Muscle of leg (tissue), 3 donors: ENCODE measurements at regions not wholly inside any gene's neighbourhood (a gene's known extent, or its start where the extent isn't known, plus 50 kb on each side); places are given as distances from the start of the nearest gene placed in this dataset.

ENCODE experiments used
- DNase-seq: peaks from one replicate; pipeline ENCODE4 v3.0.0; 2013
- H3K27ac ChIP-seq: one replicate; pipeline ENCODE4 v1.5.1; 2013; ENCODE audit warnings: mild to moderate bottlenecking, low read length, control low read depth
- H3K27me3 ChIP-seq: one replicate; pipeline ENCODE4 v1.6.1; 2013; ENCODE audit warnings: low read length; ENCODE audit not compliant: control insufficient read depth, insufficient read depth
- H3K36me3 ChIP-seq: one replicate; pipeline ENCODE4 v1.6.1; 2013; ENCODE audit warnings: low read length; ENCODE audit not compliant: control insufficient read depth, insufficient read depth
- H3K4me1 ChIP-seq: one replicate; pipeline ENCODE4 v1.6.1; 2013; ENCODE audit warnings: low read length; ENCODE audit not compliant: control insufficient read depth, insufficient read depth
- H3K4me3 ChIP-seq: one replicate; pipeline ENCODE4 v1.5.1; 2013; ENCODE audit warnings: low read length, control low read depth
- H3K9me3 ChIP-seq: replicated peaks from 2 replicates; pipeline ENCODE4 v1.6.1; 2013; ENCODE audit warnings: low read depth, low read length; ENCODE audit not compliant: control insufficient read depth
- WGBS: methylation state at CpG from one replicate; pipeline ENCODE4 v1.1.5; 2013; ENCODE audit warnings: missing lambda C conversion rate; ENCODE audit not compliant: insufficient coverage; 5-methylcytosine and 5-hydroxymethylcytosine counted together

- no peaks in the 10 kb centered on the region for H3K27me3 ChIP-seq
- no peaks in the 10 kb centered on the region for H3K4me1 ChIP-seq
- H3K27ac ChIP-seq, result no peak overlapping the region
- H3K4me3 ChIP-seq, result no peak overlapping the region
- no peak for DNase-seq
- no peaks in the 10 kb centered on the region for H3K36me3 ChIP-seq
- WGBS, result 71% methylated on average over 4 of the region's 5 CpGs
- no peaks in the 10 kb centered on the region for H3K9me3 ChIP-seq
Measured at GRCh38 chr16:17831330-17831729, 360.6 kb upstream of the XYLT1 start.

DNA sequence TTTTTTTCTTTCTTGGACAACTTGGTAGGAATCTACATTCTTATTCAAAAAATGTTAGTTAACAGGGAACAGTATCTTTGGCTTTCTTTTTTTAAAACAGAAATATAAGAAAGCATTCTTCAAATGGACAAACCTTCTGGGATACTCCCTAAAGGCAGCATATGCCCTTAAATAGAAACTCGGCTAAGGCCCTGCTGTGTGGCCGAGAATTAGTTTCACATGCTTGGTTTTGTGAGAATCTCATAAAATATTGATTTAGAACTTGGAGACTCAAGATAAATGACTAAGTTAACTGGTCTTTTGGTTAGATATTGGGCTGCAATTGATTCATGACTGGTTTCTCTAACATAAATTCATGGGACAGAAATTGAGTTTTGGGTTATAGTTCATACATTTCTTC is 359.9 kb upstream of the XYLT1 start:
- no peaks in the 10 kb centered on the region for H3K4me1 ChIP-seq
- H3K27ac ChIP-seq, result no peak overlapping the region
- H3K4me3 ChIP-seq, result no peak overlapping the region
- no peaks in the 10 kb centered on the region for H3K27me3 ChIP-seq
- H3K36me3 ChIP-seq, result no peaks in the 10 kb centered on the region
- no peak for DNase-seq
- no CpG with 5 or more reads among the region's 2 CpGs for WGBS
- no peaks in the 10 kb centered on the region for H3K9me3 ChIP-seq

DNA sequence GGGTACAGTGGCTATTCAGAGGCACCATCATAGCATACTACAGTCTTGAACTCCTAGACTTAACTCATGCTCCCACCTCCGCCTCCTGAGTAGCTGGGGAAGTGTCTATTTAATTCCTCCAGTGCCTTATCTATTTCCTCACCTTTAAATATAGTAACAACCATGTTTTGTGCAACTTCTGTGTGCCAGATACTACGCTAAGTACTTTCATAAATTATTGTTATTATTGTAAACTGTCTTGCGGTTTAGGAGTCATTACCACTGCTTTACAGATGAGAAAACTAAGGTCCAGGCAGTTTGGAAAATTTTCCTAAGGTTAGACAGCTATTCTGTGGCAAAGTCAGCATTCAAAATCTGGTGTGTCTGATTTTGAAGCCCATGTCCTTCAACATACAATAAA is 359.1 kb upstream of the XYLT1 start:
- no CpG with 5 or more reads among the region's 3 CpGs for WGBS
- H3K9me3 ChIP-seq, result no peaks in the 10 kb centered on the region
- DNase-seq, result no peak
- no peaks in the 10 kb centered on the region for H3K27me3 ChIP-seq
- H3K4me1 ChIP-seq, result no peaks in the 10 kb centered on the region
- H3K36me3 ChIP-seq, result no peaks in the 10 kb centered on the region
- no peak overlapping the region for H3K4me3 ChIP-seq
- no peak overlapping the region for H3K27ac ChIP-seq

- H3K4me1 ChIP-seq, result no peaks in the 10 kb centered on the region
- H3K4me3 ChIP-seq, result no peak overlapping the region
- peak; percentile 79 for DNase-seq
- no peak overlapping the region for H3K27ac ChIP-seq
- no peaks in the 10 kb centered on the region for H3K9me3 ChIP-seq
- H3K36me3 ChIP-seq, result no peaks in the 10 kb centered on the region
- WGBS, result 0% methylated on average over 1 of the region's 2 CpGs
- no peaks in the 10 kb centered on the region for H3K27me3 ChIP-seq
Measured at GRCh38 chr16:17828012-17828411, 357.3 kb upstream of the XYLT1 start.

DNA sequence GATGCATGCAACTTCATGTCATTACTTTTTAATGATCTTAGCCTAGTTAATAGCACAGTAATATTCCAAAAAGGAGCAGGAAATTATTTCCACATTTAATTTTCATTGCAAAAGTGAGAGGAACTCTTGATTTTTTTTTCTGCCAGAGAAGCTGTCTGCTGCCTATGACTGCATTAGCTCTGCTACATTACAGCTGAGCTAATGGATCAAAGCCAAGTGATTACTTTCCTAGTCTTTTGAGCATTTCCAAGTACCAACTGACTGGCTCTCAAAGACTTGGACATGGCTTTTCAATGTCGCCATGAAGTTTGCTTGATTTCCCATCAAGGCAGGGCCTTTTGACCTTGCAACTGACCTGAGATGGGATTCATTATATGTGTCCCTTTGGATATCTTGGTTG is 356.6 kb upstream of the XYLT1 start:
- no peaks in the 10 kb centered on the region for H3K27me3 ChIP-seq
- WGBS, result no CpG with 5 or more reads among the region's 1 CpG
- no peaks in the 10 kb centered on the region for H3K4me1 ChIP-seq
- no peaks in the 10 kb centered on the region for H3K36me3 ChIP-seq
- no peak overlapping the region for H3K27ac ChIP-seq
- H3K4me3 ChIP-seq, result no peak overlapping the region
- H3K9me3 ChIP-seq, result no peaks in the 10 kb centered on the region
- DNase-seq, result no peak

DNA sequence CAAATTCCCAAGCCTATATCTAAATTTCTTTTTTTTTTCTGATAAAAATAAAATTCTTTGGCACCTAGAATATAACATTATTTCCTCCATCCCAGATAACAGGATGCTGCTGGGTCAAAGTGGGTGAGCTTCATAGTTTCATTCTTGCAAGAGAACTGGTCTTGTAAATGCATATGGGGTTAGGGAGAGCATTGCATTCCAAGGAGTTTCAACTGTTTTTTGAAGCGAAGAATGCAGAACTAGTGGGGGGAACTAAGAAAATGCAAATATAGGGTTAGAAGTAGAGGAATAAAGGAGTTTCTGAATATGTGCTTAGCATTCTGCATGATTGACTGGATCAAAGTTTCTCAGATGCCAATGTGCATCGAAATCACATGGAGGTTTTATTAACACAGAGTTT is 347.2 kb upstream of the XYLT1 start:
- WGBS, result 100% methylated on average over 1 of the region's 2 CpGs
- H3K4me3 ChIP-seq, result no peak overlapping the region
- no peak overlapping the region for H3K27ac ChIP-seq
- no peak for DNase-seq
- H3K4me1 ChIP-seq, result no peaks in the 10 kb centered on the region
- H3K9me3 ChIP-seq, result peaks cover 5% of the 10 kb centered on the region
- no peaks in the 10 kb centered on the region for H3K36me3 ChIP-seq
- no peaks in the 10 kb centered on the region for H3K27me3 ChIP-seq

GRCh38 chr16:17817260-17817659 is 346.5 kb upstream of the XYLT1 start:
- DNase-seq, result no peak
- H3K27me3 ChIP-seq, result no peaks in the 10 kb centered on the region
- peaks cover 5% of the 10 kb centered on the region for H3K9me3 ChIP-seq
- H3K27ac ChIP-seq, result no peak overlapping the region
- WGBS, result no CpG with 5 or more reads among the region's 1 CpG
- H3K36me3 ChIP-seq, result no peaks in the 10 kb centered on the region
- no peaks in the 10 kb centered on the region for H3K4me1 ChIP-seq
- H3K4me3 ChIP-seq, result no peak overlapping the region

- no peaks in the 10 kb centered on the region for H3K4me1 ChIP-seq
- no peak for DNase-seq
- no peaks in the 10 kb centered on the region for H3K27me3 ChIP-seq
- H3K36me3 ChIP-seq, result no peaks in the 10 kb centered on the region
- WGBS, result no CpG with 5 or more reads among the region's 1 CpG
- H3K9me3 ChIP-seq, result peaks cover 5% of the 10 kb centered on the region
- no peak overlapping the region for H3K27ac ChIP-seq
- H3K4me3 ChIP-seq, result no peak overlapping the region
Measured at GRCh38 chr16:17812771-17813170, 342.0 kb upstream of the XYLT1 start.

DNA sequence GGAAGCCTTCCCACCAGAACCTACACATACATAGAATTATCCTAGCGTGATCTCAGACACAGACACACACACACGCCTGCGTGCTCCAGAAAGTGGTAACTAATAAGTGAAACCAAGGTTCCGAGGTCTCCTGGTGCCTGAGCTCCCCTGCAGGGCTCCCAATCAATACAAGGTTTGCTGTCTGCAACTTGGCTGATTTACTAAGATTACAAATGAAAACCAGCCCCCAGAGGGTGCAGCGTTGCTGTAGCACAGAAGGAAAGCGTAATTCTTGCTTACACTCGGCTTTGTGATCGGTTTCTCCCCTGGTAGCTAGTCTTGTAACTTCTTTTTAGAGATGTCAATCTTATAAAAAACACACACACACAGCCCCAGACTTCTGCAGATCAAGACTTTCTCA is 334.1 kb upstream of the XYLT1 start:
- Histone ChIP-seq H3K9me3 (no peaks in the 10 kb centered on the region), H3K36me3 (no peaks in the 10 kb centered on the region), H3K27me3 (no peaks in the 10 kb centered on the region), H3K4me1 (no peaks in the 10 kb centered on the region), H3K27ac (no peak overlapping the region), H3K4me3 (no peak overlapping the region)
- DNase-seq, result no peak
- 0% methylated on average over 1 of the region's 8 CpGs for WGBS

GRCh38 chr16:17803625-17804410 is 333.1 kb upstream of the XYLT1 start:
- Histone ChIP-seq H3K36me3 (no peaks in the 10 kb centered on the region), H3K27me3 (no peaks in the 10 kb centered on the region), H3K27ac (no peak overlapping the region), H3K9me3 (no peaks in the 10 kb centered on the region), H3K4me1 (no peaks in the 10 kb centered on the region), H3K4me3 (no peak overlapping the region)
- WGBS, result 70% methylated on average over 3 of the region's 5 CpGs
- no peak for DNase-seq

- no peaks in the 10 kb centered on the region for H3K4me1 ChIP-seq
- no peaks in the 10 kb centered on the region for H3K9me3 ChIP-seq
- no peak overlapping the region for H3K4me3 ChIP-seq
- H3K27me3 ChIP-seq, result no peaks in the 10 kb centered on the region
- no peak overlapping the region for H3K27ac ChIP-seq
- H3K36me3 ChIP-seq, result no peaks in the 10 kb centered on the region
- DNase-seq, result no peak
- no CpG with 5 or more reads among the region's 1 CpG for WGBS
Measured at GRCh38 chr16:17802571-17802970, 331.8 kb upstream of the XYLT1 start.
